ENCODE measurements at regions not wholly inside any gene's neighbourhood (a gene's known extent, or its start where the extent isn't known, plus 50 kb on each side); places are given as distances from the start of the nearest gene placed in this dataset.

DNA sequence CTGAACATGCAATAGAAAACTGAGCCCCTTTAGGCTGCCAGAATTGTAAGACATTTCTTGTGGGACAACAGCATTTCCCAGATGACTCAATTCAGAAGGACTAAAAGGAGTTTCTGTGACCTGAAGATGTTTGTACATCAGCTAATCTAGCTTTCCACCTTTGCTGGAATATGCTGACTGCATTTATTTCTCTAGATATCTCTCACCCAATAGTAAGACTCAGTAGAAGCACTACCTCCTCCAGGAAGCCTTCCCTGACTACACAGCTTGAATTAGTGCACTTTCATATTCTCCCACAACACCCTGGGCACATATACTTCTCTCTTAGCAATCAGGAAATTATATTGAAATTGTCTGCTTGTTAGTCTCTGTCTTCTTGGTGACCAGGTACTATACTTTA, 98.1 kb upstream of the BLID start:
- TF ChIP-seq CTCF (optimal IDR thresholded peaks at IDR 0.05 in 1 of 3, IDR thresholded peaks at IDR 0.05 in 1 of 3, conservative IDR thresholded peaks at IDR 0.05 in 1 of 3; ENCODE audit: extremely low read depth in 1 of 3, insufficient read depth in 2 of 3, low read length in 3 of 3) (no peak), EZH2 (IDR thresholded peaks at IDR 0.05; ENCODE audit: low read length) (no peak)
